ENCODE measurements at regions not wholly inside any gene's neighbourhood (a gene's known extent, or its start where the extent isn't known, plus 50 kb on each side); places are given as distances from the start of the nearest gene placed in this dataset.

DNA sequence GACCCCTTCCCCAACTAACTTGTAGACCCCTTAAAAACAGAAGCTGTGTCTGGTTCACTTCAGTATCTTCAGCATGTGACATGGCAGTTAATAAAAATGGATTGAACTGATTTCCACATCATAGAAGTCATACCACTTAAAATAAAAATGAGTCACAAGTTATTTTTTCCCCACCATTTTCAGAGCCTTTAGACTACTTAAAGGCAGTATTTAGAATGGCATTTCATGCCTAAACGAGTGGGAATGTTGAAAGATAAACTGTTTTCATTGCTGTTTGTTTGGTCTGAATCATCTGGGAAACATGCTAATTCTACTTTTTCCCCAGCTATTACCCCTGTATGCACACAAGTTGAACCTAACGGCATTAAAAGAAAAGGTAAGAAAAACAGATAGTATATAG lies 324.0 kb downstream of the RAB38 start:
- Histone ChIP-seq H3K36me3 (ENCODE audit: control insufficient read depth, insufficient read depth, low read length) (no peaks in the 10 kb centered on the region), H3K9me3 (ENCODE audit: control insufficient read depth, low read depth, low read length) (no peaks in the 10 kb centered on the region), H3K27ac (ENCODE audit: low read length) (no peak overlapping the region), H3K27me3 (ENCODE audit: control insufficient read depth, insufficient read depth, low read length) (no peaks in the 10 kb centered on the region), H3K4me3 (ENCODE audit: low read length) (no peak overlapping the region), H3K4me1 (ENCODE audit: control insufficient read depth, insufficient read depth, low read length) (no peaks in the 10 kb centered on the region)
- no peak for DNase-seq
- WGBS (ENCODE audit: insufficient coverage, low lambda C conversion rate) = 100% methylated on average over 1 of the region's 2 CpGs

DNA sequence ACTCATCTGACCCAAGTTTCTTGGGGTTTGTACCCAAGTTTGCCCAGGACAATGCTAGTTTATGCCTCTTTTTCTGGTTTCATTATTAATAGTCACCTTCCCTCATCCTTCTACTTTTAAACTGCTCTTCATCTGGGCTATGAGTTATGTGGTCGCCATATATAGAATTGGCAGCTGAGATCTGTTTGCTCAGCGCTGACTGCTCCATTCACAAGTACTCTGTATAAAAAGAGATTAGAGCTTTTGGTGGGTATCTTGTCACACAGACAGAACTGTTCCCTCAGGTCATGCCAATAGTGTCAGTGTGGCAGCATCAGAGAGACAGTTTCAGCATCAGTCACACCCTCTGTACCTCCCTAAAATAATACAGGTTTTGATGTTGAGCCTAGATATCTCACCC lies 326.0 kb downstream of the RAB38 start:
- WGBS (ENCODE audit: insufficient coverage, low lambda C conversion rate) = no CpG with 5 or more reads among the region's 2 CpGs
- no peak overlapping the region for H3K27ac ChIP-seq (ENCODE audit: low read length)
- H3K9me3 ChIP-seq (ENCODE audit: control insufficient read depth, low read depth, low read length) = no peaks in the 10 kb centered on the region
- no peak overlapping the region for H3K4me3 ChIP-seq (ENCODE audit: low read length)
- no peaks in the 10 kb centered on the region for H3K36me3 ChIP-seq (ENCODE audit: control insufficient read depth, insufficient read depth, low read length)
- no peaks in the 10 kb centered on the region for H3K4me1 ChIP-seq (ENCODE audit: control insufficient read depth, insufficient read depth, low read length)
- DNase-seq = no peak
- no peaks in the 10 kb centered on the region for H3K27me3 ChIP-seq (ENCODE audit: control insufficient read depth, insufficient read depth, low read length)

DNA sequence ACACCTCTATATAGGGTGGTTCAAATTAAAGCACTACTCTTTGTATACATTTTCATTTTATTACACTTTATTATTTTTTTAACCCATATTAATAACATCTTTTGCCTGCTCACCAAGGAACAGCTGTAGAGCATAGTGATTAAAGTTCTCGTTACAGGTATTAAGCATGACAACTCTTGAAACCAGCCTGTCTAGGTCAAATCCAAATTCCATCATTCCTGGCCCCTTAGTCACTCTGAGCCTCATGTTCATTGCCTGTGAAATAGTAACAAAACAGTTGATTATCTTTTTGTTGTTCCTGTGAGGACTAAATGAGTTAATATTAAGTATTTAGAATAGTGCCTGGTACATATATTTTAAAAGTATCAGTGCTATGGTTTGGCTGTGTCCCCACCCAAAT lies 334.5 kb downstream of the RAB38 start:
- Histone ChIP-seq H3K4me3 (ENCODE audit: low read length) (no peak overlapping the region), H3K4me1 (ENCODE audit: control insufficient read depth, insufficient read depth, low read length) (no peaks in the 10 kb centered on the region), H3K9me3 (ENCODE audit: control insufficient read depth, low read depth, low read length) (no peaks in the 10 kb centered on the region), H3K27ac (ENCODE audit: low read length) (no peak overlapping the region), H3K27me3 (ENCODE audit: control insufficient read depth, insufficient read depth, low read length) (no peaks in the 10 kb centered on the region), H3K36me3 (ENCODE audit: control insufficient read depth, insufficient read depth, low read length) (no peaks in the 10 kb centered on the region)
- no CpG with 5 or more reads among the region's 1 CpG for WGBS (ENCODE audit: insufficient coverage, low lambda C conversion rate)
- no peak for DNase-seq

DNA sequence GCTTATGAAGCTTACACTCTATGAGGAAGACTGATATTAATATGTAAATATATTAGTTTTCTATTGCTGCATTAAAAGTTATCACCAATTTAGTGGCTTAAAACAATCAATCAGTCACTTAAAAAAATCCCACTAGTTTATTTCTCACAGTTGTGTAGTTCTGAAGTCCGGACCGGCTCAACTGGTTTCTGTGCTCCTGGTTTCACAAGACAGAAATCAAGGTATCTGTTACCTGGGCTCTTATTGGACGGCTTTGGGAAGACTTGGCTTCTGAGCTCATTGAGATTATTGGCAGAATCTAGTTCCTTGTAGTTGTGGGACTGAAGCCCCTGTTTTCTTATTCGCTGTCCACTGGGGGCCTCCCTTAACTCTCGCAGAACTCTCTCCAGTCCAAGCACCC lies 343.0 kb downstream of the RAB38 start:
- 96% methylated on average over 3 of the region's 5 CpGs for WGBS (ENCODE audit: insufficient coverage, low lambda C conversion rate)
- H3K27ac ChIP-seq (ENCODE audit: low read length) = no peak overlapping the region
- H3K4me1 ChIP-seq (ENCODE audit: control insufficient read depth, insufficient read depth, low read length) = no peaks in the 10 kb centered on the region
- no peaks in the 10 kb centered on the region for H3K27me3 ChIP-seq (ENCODE audit: control insufficient read depth, insufficient read depth, low read length)
- H3K4me3 ChIP-seq (ENCODE audit: low read length) = no peak overlapping the region
- no peaks in the 10 kb centered on the region for H3K9me3 ChIP-seq (ENCODE audit: control insufficient read depth, low read depth, low read length)
- DNase-seq = no peak
- no peaks in the 10 kb centered on the region for H3K36me3 ChIP-seq (ENCODE audit: control insufficient read depth, insufficient read depth, low read length)

DNA sequence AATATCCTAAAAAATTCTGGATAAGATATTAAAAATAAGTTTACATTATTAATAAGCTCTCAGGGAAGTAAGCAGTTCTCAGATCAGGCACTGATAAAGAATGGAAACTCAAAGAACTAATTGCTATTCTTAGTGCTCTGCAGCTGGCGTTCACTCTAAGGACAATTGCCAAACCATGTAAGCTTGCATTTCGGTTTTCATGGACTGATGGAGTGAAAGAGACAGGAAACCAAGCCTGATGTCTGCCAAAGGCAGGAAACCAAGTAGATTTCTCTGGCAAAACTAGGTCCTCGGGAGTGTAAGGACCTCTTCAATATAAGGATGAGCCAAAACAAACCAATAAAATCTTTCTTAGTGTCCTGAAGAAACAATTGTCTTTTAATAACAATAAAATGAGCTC lies 355.2 kb downstream of the RAB38 start:
- no CpG with 5 or more reads among the region's 3 CpGs for WGBS (ENCODE audit: insufficient coverage, low lambda C conversion rate)
- DNase-seq = no peak
- H3K4me1 ChIP-seq (ENCODE audit: control insufficient read depth, insufficient read depth, low read length) = no peaks in the 10 kb centered on the region

DNA sequence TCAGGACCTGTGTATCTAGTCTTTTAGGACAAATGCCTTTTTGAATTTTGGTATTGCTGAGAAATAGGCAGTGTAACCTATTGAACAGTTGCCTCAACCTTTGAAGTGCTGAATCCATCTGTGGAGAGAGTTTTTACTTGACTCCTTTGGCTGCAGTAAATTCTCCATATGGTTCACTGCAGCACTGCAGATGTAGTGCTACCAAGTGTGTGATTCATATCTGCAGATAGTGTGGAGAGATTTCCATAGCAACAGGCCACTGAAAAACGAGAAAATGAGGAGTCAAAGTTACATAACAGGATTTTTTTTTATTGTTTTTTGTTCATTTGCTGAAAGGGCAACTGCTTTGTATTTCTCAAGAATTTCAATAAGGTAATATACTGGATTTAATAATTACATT lies 356.1 kb downstream of the RAB38 start:
- DNase-seq = no peak
- no peaks in the 10 kb centered on the region for H3K4me1 ChIP-seq (ENCODE audit: control insufficient read depth, insufficient read depth, low read length)
- WGBS (ENCODE audit: insufficient coverage, low lambda C conversion rate) = 50% methylated on average over 1 of the region's 1 CpG
- no peaks in the 10 kb centered on the region for H3K9me3 ChIP-seq (ENCODE audit: control insufficient read depth, low read depth, low read length)
- no peaks in the 10 kb centered on the region for H3K27me3 ChIP-seq (ENCODE audit: control insufficient read depth, insufficient read depth, low read length)
- no peak overlapping the region for H3K27ac ChIP-seq (ENCODE audit: low read length)
- H3K36me3 ChIP-seq (ENCODE audit: control insufficient read depth, insufficient read depth, low read length) = no peaks in the 10 kb centered on the region
- no peak overlapping the region for H3K4me3 ChIP-seq (ENCODE audit: low read length)

More for the DNA sequence above, 355.2 kb downstream of the RAB38 start:
- H3K27ac ChIP-seq (ENCODE audit: low read length) = no peak overlapping the region
- no peaks in the 10 kb centered on the region for H3K27me3 ChIP-seq (ENCODE audit: control insufficient read depth, insufficient read depth, low read length)
- no peak overlapping the region for H3K4me3 ChIP-seq (ENCODE audit: low read length)
- H3K9me3 ChIP-seq (ENCODE audit: control insufficient read depth, low read depth, low read length) = no peaks in the 10 kb centered on the region
- H3K36me3 ChIP-seq (ENCODE audit: control insufficient read depth, insufficient read depth, low read length) = no peaks in the 10 kb centered on the region

DNA sequence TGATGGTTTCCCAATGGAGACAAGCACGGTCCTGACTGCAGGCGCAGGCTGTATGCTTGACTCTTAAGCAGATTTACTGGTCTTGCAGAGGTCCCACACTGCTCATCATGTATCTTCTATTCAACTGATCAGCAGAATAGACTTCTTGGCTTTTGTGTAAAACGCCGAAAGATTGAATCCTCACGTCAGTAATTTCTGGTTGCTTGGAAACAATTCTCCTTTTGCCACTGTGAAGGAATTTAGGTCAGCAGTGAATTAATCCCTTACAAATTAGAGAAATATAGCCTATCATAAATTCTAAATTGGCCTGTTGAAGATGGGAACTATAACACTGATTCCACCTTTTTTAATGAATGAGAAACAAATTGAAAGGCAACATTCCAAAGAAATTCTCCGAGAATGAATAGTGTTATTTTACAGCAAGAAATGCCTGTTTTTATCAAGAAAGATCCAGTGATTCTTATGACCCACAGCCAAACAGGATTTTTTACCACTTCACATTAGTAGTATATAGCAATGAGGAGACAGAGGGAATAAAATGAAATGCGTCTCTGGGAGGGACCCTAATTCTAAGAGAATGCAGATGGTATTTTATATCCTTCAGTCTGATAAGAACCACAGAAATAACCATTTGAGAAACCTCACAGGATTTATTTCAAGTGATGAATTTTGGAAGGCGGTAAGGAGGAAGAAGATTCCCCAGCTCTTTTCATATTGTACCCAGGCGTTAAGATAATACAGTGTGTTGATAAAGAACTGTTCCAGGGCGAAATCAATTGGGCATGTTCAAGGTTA lies 362.5 kb downstream of the RAB38 start:
- H3K9me3 ChIP-seq (ENCODE audit: control insufficient read depth, low read depth, low read length) = no peaks in the 10 kb centered on the region
- no peaks in the 10 kb centered on the region for H3K27me3 ChIP-seq (ENCODE audit: control insufficient read depth, insufficient read depth, low read length)
- no peak overlapping the region for H3K27ac ChIP-seq (ENCODE audit: low read length)
- peaks cover 5% of the 10 kb centered on the region for H3K4me1 ChIP-seq (ENCODE audit: control insufficient read depth, insufficient read depth, low read length)
- WGBS (ENCODE audit: insufficient coverage, low lambda C conversion rate) = 82% methylated on average over 4 of the region's 10 CpGs
- H3K36me3 ChIP-seq (ENCODE audit: control insufficient read depth, insufficient read depth, low read length) = no peaks in the 10 kb centered on the region
- no peak overlapping the region for H3K4me3 ChIP-seq (ENCODE audit: low read length)
- DNase-seq = no peak

DNA sequence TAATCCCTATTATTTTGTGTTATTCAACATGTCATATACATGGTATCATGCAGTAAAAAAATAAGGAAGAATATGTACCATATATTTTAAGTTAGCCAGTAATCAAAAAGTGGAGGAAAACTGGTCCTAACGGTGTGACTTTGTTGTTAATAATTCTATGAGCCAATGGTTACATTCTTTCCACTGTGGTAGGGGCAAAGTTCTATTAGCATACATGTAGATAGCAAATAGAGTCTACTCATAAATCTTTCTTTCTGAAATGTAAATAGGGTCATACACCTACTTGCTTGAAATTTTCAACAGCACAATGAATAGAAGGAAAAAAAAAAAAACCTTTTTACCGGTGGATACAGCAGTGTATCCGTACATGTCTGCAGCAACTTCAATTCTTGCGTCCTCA lies 364.8 kb downstream of the RAB38 start:
- Histone ChIP-seq H3K27me3 (ENCODE audit: control insufficient read depth, insufficient read depth, low read length) (no peaks in the 10 kb centered on the region), H3K36me3 (ENCODE audit: control insufficient read depth, insufficient read depth, low read length) (no peaks in the 10 kb centered on the region), H3K4me1 (ENCODE audit: control insufficient read depth, insufficient read depth, low read length) (peaks cover 5% of the 10 kb centered on the region), H3K9me3 (ENCODE audit: control insufficient read depth, low read depth, low read length) (no peaks in the 10 kb centered on the region), H3K4me3 (ENCODE audit: low read length) (no peak overlapping the region), H3K27ac (ENCODE audit: low read length) (peak overlapping the region; percentile 17)
- peak; percentile 31 to 72 for DNase-seq
- 50% methylated on average over 2 of the region's 4 CpGs for WGBS (ENCODE audit: insufficient coverage, low lambda C conversion rate)

DNA sequence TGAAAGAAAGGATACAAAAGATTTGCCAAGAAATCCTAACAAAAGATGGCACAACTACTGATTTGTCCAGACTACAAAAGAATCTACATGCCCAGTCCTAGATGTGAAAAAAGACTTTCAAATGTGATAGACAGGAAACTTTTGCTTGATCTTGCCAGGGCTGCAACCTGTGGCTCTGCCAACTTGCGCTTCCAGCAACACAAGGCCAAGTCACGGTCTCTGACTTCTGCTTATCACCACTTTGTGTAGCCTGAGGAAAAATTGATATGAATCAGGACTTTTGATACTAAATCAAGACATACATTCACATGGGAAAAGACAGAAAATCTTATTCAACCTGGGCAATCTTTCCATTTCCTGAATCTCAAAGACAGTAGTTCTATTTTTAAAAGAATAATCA lies 366.0 kb downstream of the RAB38 start:
- Histone ChIP-seq H3K9me3 (ENCODE audit: control insufficient read depth, low read depth, low read length) (no peaks in the 10 kb centered on the region), H3K27me3 (ENCODE audit: control insufficient read depth, insufficient read depth, low read length) (no peaks in the 10 kb centered on the region), H3K4me3 (ENCODE audit: low read length) (no peak overlapping the region), H3K36me3 (ENCODE audit: control insufficient read depth, insufficient read depth, low read length) (no peaks in the 10 kb centered on the region), H3K4me1 (ENCODE audit: control insufficient read depth, insufficient read depth, low read length) (peaks cover 5% of the 10 kb centered on the region), H3K27ac (ENCODE audit: low read length) (no peak overlapping the region)
- 100% methylated on average over 1 of the region's 2 CpGs for WGBS (ENCODE audit: insufficient coverage, low lambda C conversion rate)
- DNase-seq = no peak

DNA sequence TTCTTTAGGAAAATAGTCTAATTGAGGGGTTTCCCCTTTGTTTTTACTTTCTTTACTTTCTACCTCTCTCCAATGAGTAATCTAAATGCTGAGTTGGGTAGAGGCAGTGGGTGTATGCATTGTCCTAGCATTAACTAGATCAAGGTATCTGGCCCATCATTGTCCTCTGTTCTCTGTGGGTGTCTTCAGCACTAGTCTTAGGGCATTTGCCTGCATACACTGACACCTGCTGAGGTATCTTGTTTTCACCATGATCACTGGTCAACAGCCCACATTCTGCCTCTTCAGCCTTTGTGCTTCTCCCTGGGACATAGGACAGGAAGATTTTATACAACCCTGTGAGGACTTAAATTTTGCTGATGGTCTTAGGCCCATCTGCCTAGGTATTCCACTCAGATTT lies 371.1 kb downstream of the RAB38 start:
- no peaks in the 10 kb centered on the region for H3K9me3 ChIP-seq (ENCODE audit: control insufficient read depth, low read depth, low read length)
- DNase-seq = no peak
- H3K27me3 ChIP-seq (ENCODE audit: control insufficient read depth, insufficient read depth, low read length) = no peaks in the 10 kb centered on the region
- no peaks in the 10 kb centered on the region for H3K4me1 ChIP-seq (ENCODE audit: control insufficient read depth, insufficient read depth, low read length)
- no peaks in the 10 kb centered on the region for H3K36me3 ChIP-seq (ENCODE audit: control insufficient read depth, insufficient read depth, low read length)
- no peak overlapping the region for H3K4me3 ChIP-seq (ENCODE audit: low read length)
- H3K27ac ChIP-seq (ENCODE audit: low read length) = no peak overlapping the region

DNA sequence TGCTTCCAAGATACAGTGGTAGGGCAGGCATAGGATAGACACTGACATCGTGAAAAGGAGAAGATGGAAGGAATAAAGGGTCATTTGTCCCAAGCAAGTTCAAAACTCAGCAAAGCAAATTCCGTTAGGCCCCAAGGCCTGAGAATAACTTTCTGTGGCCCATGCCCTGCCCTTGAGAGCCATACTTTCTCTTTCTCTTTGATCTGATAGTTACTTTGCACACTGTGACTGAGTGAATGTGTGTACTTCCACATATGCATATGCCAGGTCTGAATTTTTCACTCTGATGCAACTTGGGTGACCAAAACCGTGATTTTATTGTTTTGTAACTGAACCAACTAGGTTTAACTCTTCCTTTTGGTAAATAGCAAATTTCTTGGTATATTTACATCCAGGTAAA lies 371.5 kb downstream of the RAB38 start:
- H3K4me3 ChIP-seq (ENCODE audit: low read length) = no peak overlapping the region
- no peaks in the 10 kb centered on the region for H3K4me1 ChIP-seq (ENCODE audit: control insufficient read depth, insufficient read depth, low read length)
- H3K9me3 ChIP-seq (ENCODE audit: control insufficient read depth, low read depth, low read length) = no peaks in the 10 kb centered on the region
- DNase-seq = no peak
- no peak overlapping the region for H3K27ac ChIP-seq (ENCODE audit: low read length)
- no peaks in the 10 kb centered on the region for H3K27me3 ChIP-seq (ENCODE audit: control insufficient read depth, insufficient read depth, low read length)
- no CpG with 5 or more reads among the region's 3 CpGs for WGBS (ENCODE audit: insufficient coverage, low lambda C conversion rate)
- H3K36me3 ChIP-seq (ENCODE audit: control insufficient read depth, insufficient read depth, low read length) = no peaks in the 10 kb centered on the region

All from large intestine (tissue), 3 donors.